22Rv1 (cell line): ENCODE measurements at regions not wholly inside any gene's neighbourhood (a gene's known extent, or its start where the extent isn't known, plus 50 kb on each side); places are given as distances from the start of the nearest gene placed in this dataset.

ENCODE experiments used
- ZFX ChIP-seq: fragments of 450-650 bp; IDR thresholded peaks from 2 replicates; pipeline ENCODE4 v1.6.1; 2017; ENCODE audit warnings: antibody characterized with exemption, borderline replicate concordance
- TF ChIP-seq, protein P1 (sequence below): fragments of 450-650 bp; IDR thresholded peaks from 2 replicates; pipeline ENCODE4 v1.5.1; 2017; ENCODE audit warnings: mild to moderate bottlenecking

DNA sequence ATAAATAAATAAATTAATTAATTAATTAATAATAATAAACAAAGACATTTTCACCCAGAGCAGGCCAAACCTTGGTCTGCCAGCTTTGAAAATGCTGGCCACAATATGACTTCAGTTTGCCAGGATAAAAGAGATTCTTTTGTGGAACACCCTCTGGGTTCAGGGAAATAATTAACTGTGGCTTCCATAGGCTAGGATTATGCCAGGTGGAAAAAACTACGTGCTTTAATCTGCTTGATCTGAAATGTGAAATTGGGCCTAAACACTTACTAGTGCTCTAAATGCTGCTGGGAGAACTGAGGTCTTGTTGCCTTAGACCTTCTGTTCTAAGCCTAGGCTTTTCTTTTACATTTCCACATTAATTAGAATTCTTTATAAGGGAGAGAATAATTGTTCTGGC, 650.0 kb downstream of the DIAPH3 start:
- TF ChIP-seq, protein P1, sequence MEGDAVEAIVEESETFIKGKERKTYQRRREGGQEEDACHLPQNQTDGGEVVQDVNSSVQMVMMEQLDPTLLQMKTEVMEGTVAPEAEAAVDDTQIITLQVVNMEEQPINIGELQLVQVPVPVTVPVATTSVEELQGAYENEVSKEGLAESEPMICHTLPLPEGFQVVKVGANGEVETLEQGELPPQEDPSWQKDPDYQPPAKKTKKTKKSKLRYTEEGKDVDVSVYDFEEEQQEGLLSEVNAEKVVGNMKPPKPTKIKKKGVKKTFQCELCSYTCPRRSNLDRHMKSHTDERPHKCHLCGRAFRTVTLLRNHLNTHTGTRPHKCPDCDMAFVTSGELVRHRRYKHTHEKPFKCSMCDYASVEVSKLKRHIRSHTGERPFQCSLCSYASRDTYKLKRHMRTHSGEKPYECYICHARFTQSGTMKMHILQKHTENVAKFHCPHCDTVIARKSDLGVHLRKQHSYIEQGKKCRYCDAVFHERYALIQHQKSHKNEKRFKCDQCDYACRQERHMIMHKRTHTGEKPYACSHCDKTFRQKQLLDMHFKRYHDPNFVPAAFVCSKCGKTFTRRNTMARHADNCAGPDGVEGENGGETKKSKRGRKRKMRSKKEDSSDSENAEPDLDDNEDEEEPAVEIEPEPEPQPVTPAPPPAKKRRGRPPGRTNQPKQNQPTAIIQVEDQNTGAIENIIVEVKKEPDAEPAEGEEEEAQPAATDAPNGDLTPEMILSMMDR, result no peak
- TF ChIP-seq ZFX, result no peak
